Colonic mucosa (tissue), 4 donors: ENCODE measurements at regions not wholly inside any gene's neighbourhood (a gene's known extent, or its start where the extent isn't known, plus 50 kb on each side); places are given as distances from the start of the nearest gene placed in this dataset.

Experiments used
- DNase-seq: peaks from one replicate; pipeline ENCODE4 v3.0.0-alpha.2; 2020
- H3K27ac ChIP-seq: fragments of 200-600 bp; one replicate; pipeline ENCODE4 v1.8.0; 2021
- H3K27me3 ChIP-seq: fragments of 200-600 bp; one replicate; pipeline ENCODE4 v1.8.0; 2021
- H3K36me3 ChIP-seq: fragments of 200-600 bp; one replicate; pipeline ENCODE4 v1.8.0; 2021
- H3K4me1 ChIP-seq: fragments of 200-600 bp; one replicate; pipeline ENCODE4 v1.8.0; 2021; ENCODE audit warnings: mild to moderate bottlenecking
- H3K4me3 ChIP-seq: fragments of 200-600 bp; one replicate; pipeline ENCODE4 v1.8.0; 2021
- H3K9ac ChIP-seq, 2 donors: one replicate each; pipeline ENCODE4 v1.7.0; 2013; ENCODE audit warnings: control low read depth in 2 of 2, low read depth in 2 of 2, low read length in 2 of 2
- H3K9me3 ChIP-seq: fragments of 200-600 bp; one replicate; pipeline ENCODE4 v1.8.0; 2021
- CTCF ChIP-seq: fragments of 200-600 bp; IDR thresholded peaks from one replicate; pipeline ENCODE4 v1.8.0; 2022; ENCODE audit warnings: antibody characterized with exemption, mild to moderate bottlenecking
- intact Hi-C: fragments of 100-400 bp; cut with DNase I; formaldehyde crosslinking; loops from one replicate; pipeline ENCODE4 v1.14.1; 2022
- donor health status: healthy.
- donor health status: DM: no; HTN: no; CAD: no.
- donor health status: DM: no; HTN: no; CAD: no.

- no peak for DNase-seq
- no peaks in the 10 kb centered on the region for H3K9me3 ChIP-seq
- no peaks in the 10 kb centered on the region for H3K36me3 ChIP-seq
- H3K4me1 ChIP-seq: no peaks in the 10 kb centered on the region
- intact Hi-C loops: no loop called here
- no peak overlapping the region for H3K4me3 ChIP-seq
- no peaks in the 10 kb centered on the region for H3K27me3 ChIP-seq
- no peak overlapping the region for H3K27ac ChIP-seq
- no peak overlapping the region for H3K9ac ChIP-seq
- no peak for TF ChIP-seq CTCF
Observed at GRCh38 chr15:39333393-39333792, 247.5 kb upstream of the THBS1 start.

GRCh38 chr15:39333896-39334295, 247.0 kb upstream of the THBS1 start:
- Histone ChIP-seq H3K27me3 (no peaks in the 10 kb centered on the region), H3K9me3 (no peaks in the 10 kb centered on the region), H3K36me3 (no peaks in the 10 kb centered on the region), H3K4me1 (no peaks in the 10 kb centered on the region), H3K27ac (no peak overlapping the region), H3K4me3 (no peak overlapping the region), H3K9ac (no peak overlapping the region)
- intact Hi-C loops: no loop called here
- TF ChIP-seq CTCF: no peak
- DNase-seq: no peak

- Histone ChIP-seq H3K36me3 (no peaks in the 10 kb centered on the region), H3K4me1 (no peaks in the 10 kb centered on the region), H3K9me3 (no peaks in the 10 kb centered on the region), H3K4me3 (no peak overlapping the region), H3K9ac (no peak overlapping the region), H3K27me3 (no peaks in the 10 kb centered on the region), H3K27ac (no peak overlapping the region)
- intact Hi-C loops: no loop called here
- no peak for TF ChIP-seq CTCF
- no peak for DNase-seq
Observed at GRCh38 chr15:39336926-39337325, 244.0 kb upstream of the THBS1 start.

GRCh38 chr15:39338251-39338650, 242.6 kb upstream of the THBS1 start:
- Histone ChIP-seq H3K4me1 (no peaks in the 10 kb centered on the region), H3K9me3 (no peaks in the 10 kb centered on the region), H3K36me3 (no peaks in the 10 kb centered on the region), H3K27ac (no peak overlapping the region), H3K27me3 (no peaks in the 10 kb centered on the region), H3K4me3 (no peak overlapping the region), H3K9ac (no peak overlapping the region)
- intact Hi-C loops: no loop called here
- TF ChIP-seq CTCF: no peak
- DNase-seq: no peak

DNA sequence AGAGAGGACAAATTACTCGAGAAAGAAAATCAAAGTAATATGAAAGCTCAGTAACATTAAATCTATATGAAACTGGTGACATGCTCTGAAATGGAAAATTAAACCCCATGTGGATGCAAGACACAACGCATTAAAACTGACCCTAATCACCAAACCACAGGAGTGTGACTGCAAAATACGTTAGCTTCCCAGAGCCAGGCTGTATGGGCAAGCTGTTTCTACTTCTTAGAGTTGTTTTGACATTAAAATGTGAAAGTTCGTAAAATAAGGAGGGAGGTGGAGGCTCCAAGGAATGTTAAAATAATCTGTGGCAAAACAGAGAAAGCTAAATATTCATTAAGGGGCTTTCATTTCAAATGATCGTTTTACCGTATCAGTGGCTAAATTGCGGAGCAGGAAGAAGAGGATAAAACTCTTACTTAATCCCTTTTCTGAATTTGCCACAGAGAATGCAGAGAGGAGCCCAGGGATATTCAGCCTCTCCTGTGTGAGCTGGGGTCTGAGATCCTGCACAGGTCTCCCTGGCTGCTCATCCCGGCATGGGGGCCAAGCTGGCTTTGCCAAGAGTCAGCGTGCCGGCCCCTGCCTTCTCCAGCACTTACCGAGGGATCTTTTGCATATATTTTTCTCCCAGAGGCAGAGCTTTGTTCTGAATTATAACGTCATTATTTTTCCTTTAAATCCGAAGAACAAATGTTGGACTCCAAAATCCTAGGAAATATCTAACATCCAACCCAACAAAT, 239.8 kb upstream of the THBS1 start:
- intact Hi-C loops: no loop called here
- no peaks in the 10 kb centered on the region for H3K27me3 ChIP-seq
- no peak for DNase-seq

More for the DNA sequence above, 239.8 kb upstream of the THBS1 start:
- Histone ChIP-seq H3K36me3 (no peaks in the 10 kb centered on the region), H3K9me3 (no peaks in the 10 kb centered on the region), H3K4me3 (no peak overlapping the region), H3K4me1 (no peaks in the 10 kb centered on the region), H3K27ac (no peak overlapping the region), H3K9ac (no peak overlapping the region)
- no peak for TF ChIP-seq CTCF
